Astrocyte (in vitro differentiated cells and primary cell): ENCODE measurements at regions not wholly inside any gene's neighbourhood (a gene's known extent, or its start where the extent isn't known, plus 50 kb on each side); places are given as distances from the start of the nearest gene placed in this dataset.

Source experiments
- DNase-seq: peaks from one replicate; pipeline ENCODE4 v3.0.0-alpha.2; 2010; ENCODE audit warnings: low read depth
- FAIRE-seq: peaks from 2 replicates; lab custom pipeline; 2011; peaks lifted over from hg19 to GRCh38; lab: Jason Lieb, UNC
- H2AFZ ChIP-seq: 2 replicates; pipeline ENCODE4 v1.6.0; 2012; ENCODE audit warnings: low read depth, low read length, inconsistent platforms
- H3K27ac ChIP-seq: 2 replicates; pipeline ENCODE4 v1.5.1; 2011; ENCODE audit warnings: low read depth, low read length, inconsistent platforms
- H3K27me3 ChIP-seq: 2 replicates; pipeline ENCODE4 v1.6.0; 2011; ENCODE audit warnings: low read length, inconsistent platforms; ENCODE audit not compliant: insufficient read depth
- H3K36me3 ChIP-seq: 2 replicates; pipeline ENCODE4 v1.5.1; 2011; ENCODE audit warnings: low read length, inconsistent platforms; ENCODE audit not compliant: insufficient read depth
- H3K4me1 ChIP-seq: 2 replicates; pipeline ENCODE4 v1.5.1; 2011; ENCODE audit warnings: low read length, inconsistent platforms; ENCODE audit not compliant: insufficient read depth
- H3K4me2 ChIP-seq: 2 replicates; pipeline ENCODE4 v1.6.0; 2012; ENCODE audit warnings: low read length, inconsistent platforms
- H3K4me3 ChIP-seq: 2 replicates; pipeline ENCODE4 v1.5.1; 2011; ENCODE audit warnings: low read depth, mild to moderate bottlenecking, low read length, inconsistent platforms; ENCODE audit not compliant: insufficient read depth
- H3K79me2 ChIP-seq: 2 replicates; pipeline ENCODE4 v1.6.0; 2012; ENCODE audit warnings: mild to moderate bottlenecking, low read length, inconsistent platforms; ENCODE audit not compliant: insufficient read depth
- H3K9ac ChIP-seq: 2 replicates; pipeline ENCODE4 v1.6.0; 2012; ENCODE audit warnings: mild to moderate bottlenecking, low read length, inconsistent platforms
- H3K9me3 ChIP-seq: 2 replicates; pipeline ENCODE4 v1.5.1; 2012; ENCODE audit warnings: low read depth, mild to moderate bottlenecking, low read length, inconsistent platforms; ENCODE audit not compliant: insufficient read depth
- H4K20me1 ChIP-seq: 2 replicates; pipeline ENCODE4 v1.6.0; 2012; ENCODE audit warnings: low read length, inconsistent platforms; ENCODE audit not compliant: insufficient read depth
- H3K27ac Mint-ChIP-seq: one replicate; pipeline ENCODE4 v1.8.0; 2021; ENCODE audit warnings: mild to moderate bottlenecking, mixed read lengths; ENCODE audit not compliant: unreplicated experiment
- H3K27me3 Mint-ChIP-seq: one replicate; pipeline ENCODE4 v1.8.0; 2021; ENCODE audit warnings: low read depth, mixed read lengths; ENCODE audit not compliant: unreplicated experiment
- H3K36me3 Mint-ChIP-seq: one replicate; pipeline ENCODE4 v1.8.0; 2021; ENCODE audit warnings: low read depth, mixed read lengths; ENCODE audit not compliant: unreplicated experiment
- H3K4me1 Mint-ChIP-seq: one replicate; pipeline ENCODE4 v1.8.0; 2021; ENCODE audit warnings: low read depth, mixed read lengths; ENCODE audit not compliant: unreplicated experiment
- H3K4me3 Mint-ChIP-seq: one replicate; pipeline ENCODE4 v1.8.0; 2021; ENCODE audit warnings: mild to moderate bottlenecking, moderate library complexity, mixed read lengths; ENCODE audit not compliant: unreplicated experiment
- H3K9me3 Mint-ChIP-seq: one replicate; pipeline ENCODE4 v1.8.0; 2021; ENCODE audit warnings: mild to moderate bottlenecking, mixed read lengths; ENCODE audit not compliant: unreplicated experiment
- EZH2 ChIP-seq: IDR thresholded peaks from 2 replicates; pipeline ENCODE4 v1.6.1; 2012; ENCODE audit warnings: mild to moderate bottlenecking, low read length, inconsistent platforms; ENCODE audit not compliant: insufficient read depth
- TF ChIP-seq, protein P1 (sequence below): IDR thresholded peaks from 2 replicates; pipeline ENCODE4 v1.5.1; 2011; ENCODE audit warnings: low read depth, mild to moderate bottlenecking, inconsistent platforms, low read length, moderate library complexity; ENCODE audit not compliant: insufficient read depth

DNA sequence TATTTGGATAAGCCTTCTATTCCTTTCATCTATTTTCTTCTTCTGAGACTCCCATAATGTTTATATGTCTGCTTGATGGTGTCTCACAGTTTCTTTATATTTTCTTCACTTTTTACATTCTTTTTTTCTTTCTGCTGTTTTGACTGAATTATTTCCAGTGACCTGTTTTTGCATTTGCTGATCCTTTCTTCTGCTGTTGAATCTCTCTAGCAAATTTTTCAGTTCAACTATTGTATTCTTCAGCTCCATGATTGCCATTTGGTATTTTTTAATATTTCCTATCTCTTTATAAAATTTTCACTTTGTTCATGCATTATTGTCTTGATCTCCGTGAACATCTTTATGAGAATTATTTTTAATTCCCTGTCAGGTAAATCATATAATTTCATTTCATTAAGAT is 122.3 kb upstream of the ST6GALNAC5 start:
- Mint-ChIP-seq H3K36me3 (no peaks in the 10 kb centered on the region), H3K9me3 (peaks cover 5% of the 10 kb centered on the region), H3K4me1 (no peaks in the 10 kb centered on the region), H3K27ac (no peak overlapping the region), H3K27me3 (no peaks in the 10 kb centered on the region), H3K4me3 (no peak overlapping the region)
- Histone ChIP-seq H3K4me2 (no peak overlapping the region), H3K27ac (no peak overlapping the region), H3K4me3 (no peak overlapping the region), H3K9ac (no peak overlapping the region), H3K9me3 (no peaks in the 10 kb centered on the region), H3K4me1 (no peaks in the 10 kb centered on the region), H3K36me3 (no peaks in the 10 kb centered on the region), H4K20me1 (no peaks in the 10 kb centered on the region), H3K27me3 (no peaks in the 10 kb centered on the region), H2AFZ (no peak overlapping the region), H3K79me2 (no peaks in the 10 kb centered on the region)
- TF ChIP-seq EZH2, result no peak
- TF ChIP-seq, protein P1, sequence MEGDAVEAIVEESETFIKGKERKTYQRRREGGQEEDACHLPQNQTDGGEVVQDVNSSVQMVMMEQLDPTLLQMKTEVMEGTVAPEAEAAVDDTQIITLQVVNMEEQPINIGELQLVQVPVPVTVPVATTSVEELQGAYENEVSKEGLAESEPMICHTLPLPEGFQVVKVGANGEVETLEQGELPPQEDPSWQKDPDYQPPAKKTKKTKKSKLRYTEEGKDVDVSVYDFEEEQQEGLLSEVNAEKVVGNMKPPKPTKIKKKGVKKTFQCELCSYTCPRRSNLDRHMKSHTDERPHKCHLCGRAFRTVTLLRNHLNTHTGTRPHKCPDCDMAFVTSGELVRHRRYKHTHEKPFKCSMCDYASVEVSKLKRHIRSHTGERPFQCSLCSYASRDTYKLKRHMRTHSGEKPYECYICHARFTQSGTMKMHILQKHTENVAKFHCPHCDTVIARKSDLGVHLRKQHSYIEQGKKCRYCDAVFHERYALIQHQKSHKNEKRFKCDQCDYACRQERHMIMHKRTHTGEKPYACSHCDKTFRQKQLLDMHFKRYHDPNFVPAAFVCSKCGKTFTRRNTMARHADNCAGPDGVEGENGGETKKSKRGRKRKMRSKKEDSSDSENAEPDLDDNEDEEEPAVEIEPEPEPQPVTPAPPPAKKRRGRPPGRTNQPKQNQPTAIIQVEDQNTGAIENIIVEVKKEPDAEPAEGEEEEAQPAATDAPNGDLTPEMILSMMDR, result no peak
- no peak for FAIRE-seq
- no peak for DNase-seq

DNA sequence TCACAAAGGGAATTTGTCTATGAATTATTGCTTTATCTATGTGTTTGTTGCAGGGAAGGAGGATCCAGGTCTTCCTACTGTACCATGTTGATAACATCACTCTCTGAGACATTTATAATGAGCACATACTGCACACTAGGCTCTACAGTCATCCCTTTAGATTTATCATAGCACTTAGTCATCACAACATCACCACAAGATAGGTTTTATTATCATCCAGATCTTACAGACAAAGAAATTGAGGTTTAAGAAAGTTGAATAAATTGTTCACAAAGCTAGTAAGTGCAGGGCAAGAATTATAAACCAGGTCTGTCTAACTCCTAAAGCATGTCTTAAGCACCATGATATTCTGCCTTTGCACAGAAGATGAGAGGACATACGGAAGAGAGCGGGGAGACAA is 121.1 kb upstream of the ST6GALNAC5 start:
- H3K27ac ChIP-seq, result no peak overlapping the region
- no peaks in the 10 kb centered on the region for H3K4me1 ChIP-seq
- H3K36me3 ChIP-seq, result no peaks in the 10 kb centered on the region
- no peaks in the 10 kb centered on the region for H3K36me3 Mint-ChIP-seq
- TF ChIP-seq, protein P1, result no peak
- TF ChIP-seq EZH2, result no peak
- H2AFZ ChIP-seq, result no peak overlapping the region
- H3K9me3 ChIP-seq, result no peaks in the 10 kb centered on the region
- H3K9me3 Mint-ChIP-seq, result peaks cover 2% of the 10 kb centered on the region
- FAIRE-seq (no peak), DNase-seq (no peak)
- H3K4me1 Mint-ChIP-seq, result no peaks in the 10 kb centered on the region
- no peak overlapping the region for H3K4me3 Mint-ChIP-seq
- no peak overlapping the region for H3K4me3 ChIP-seq
- H4K20me1 ChIP-seq, result no peaks in the 10 kb centered on the region
- H3K79me2 ChIP-seq, result no peaks in the 10 kb centered on the region
- no peaks in the 10 kb centered on the region for H3K27me3 ChIP-seq
- H3K27me3 Mint-ChIP-seq, result no peaks in the 10 kb centered on the region
- no peak overlapping the region for H3K9ac ChIP-seq
- H3K27ac Mint-ChIP-seq, result no peak overlapping the region
- no peak overlapping the region for H3K4me2 ChIP-seq

DNA sequence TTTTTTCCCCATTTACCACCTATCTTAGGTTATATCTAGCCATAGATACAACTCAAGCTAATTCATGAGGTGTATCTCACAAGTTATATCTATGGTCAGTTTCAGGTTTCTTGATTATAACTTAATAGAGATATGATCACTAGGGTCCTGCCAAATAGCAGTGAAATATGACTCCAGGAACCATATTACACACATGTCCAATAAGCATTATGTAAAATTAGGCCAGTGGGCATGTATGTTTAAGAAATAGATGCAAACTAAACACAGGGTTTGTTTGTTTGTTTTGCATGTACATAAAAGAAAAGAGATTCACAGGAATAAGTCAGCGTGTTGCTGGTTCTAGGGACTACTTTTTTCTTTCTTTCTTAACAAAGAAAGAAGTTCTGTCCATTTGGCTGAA is 112.5 kb upstream of the ST6GALNAC5 start:
- H3K27ac Mint-ChIP-seq, result no peak overlapping the region

More for the DNA sequence above, 112.5 kb upstream of the ST6GALNAC5 start:
- no peak for TF ChIP-seq EZH2
- TF ChIP-seq, protein P1, result no peak
- no peaks in the 10 kb centered on the region for H3K9me3 ChIP-seq
- no peaks in the 10 kb centered on the region for H4K20me1 ChIP-seq
- H3K79me2 ChIP-seq, result no peaks in the 10 kb centered on the region
- H3K27me3 Mint-ChIP-seq, result peaks cover 10% of the 10 kb centered on the region
- H3K9ac ChIP-seq, result no peak overlapping the region
- H3K27ac ChIP-seq, result no peak overlapping the region
- no peaks in the 10 kb centered on the region for H3K27me3 ChIP-seq
- no peaks in the 10 kb centered on the region for H3K36me3 ChIP-seq
- no peaks in the 10 kb centered on the region for H3K4me1 Mint-ChIP-seq
- FAIRE-seq, result no peak
- no peak overlapping the region for H3K4me3 Mint-ChIP-seq
- H3K9me3 Mint-ChIP-seq, result peaks cover 2% of the 10 kb centered on the region
- no peak overlapping the region for H2AFZ ChIP-seq
- H3K4me3 ChIP-seq, result no peak overlapping the region
- no peaks in the 10 kb centered on the region for H3K4me1 ChIP-seq
- no peaks in the 10 kb centered on the region for H3K36me3 Mint-ChIP-seq
- no peak overlapping the region for H3K4me2 ChIP-seq
- DNase-seq, result no peak
